WERI-Rb-1 (cell line): ENCODE measurements at regions not wholly inside any gene's neighbourhood (a gene's known extent, or its start where the extent isn't known, plus 50 kb on each side); places are given as distances from the start of the nearest gene placed in this dataset.

ENCODE experiments used
- DNase-seq: peaks from one replicate; pipeline ENCODE4 v3.0.0-alpha.2; 2020
- H3K27ac ChIP-seq: fragments of 250-450 bp; sonication (Bioruptor Pico); 2 replicates; pipeline ENCODE4 v1.5.1; 2020; ENCODE audit warnings: mild to moderate bottlenecking, moderate library complexity
- H3K27me3 ChIP-seq: fragments of 250-450 bp; sonication (Bioruptor Pico); 2 replicates; pipeline ENCODE4 v1.5.1; 2021; ENCODE audit warnings: mild to moderate bottlenecking, low read depth, moderate library complexity; ENCODE audit not compliant: insufficient read depth, severe bottlenecking
- H3K36me3 ChIP-seq: fragments of 250-450 bp; sonication (Bioruptor Pico); 2 replicates; pipeline ENCODE4 v1.5.1; 2020; ENCODE audit warnings: mild to moderate bottlenecking, moderate library complexity
- H3K4me3 ChIP-seq: 2 replicates; pipeline ENCODE4 v1.5.1; 2011; ENCODE audit warnings: low read depth, mild to moderate bottlenecking, control low read depth, low read length
- H3K9me3 ChIP-seq: fragments of 250-450 bp; sonication (Bioruptor Pico); 2 replicates; pipeline ENCODE4 v1.5.1; 2021; ENCODE audit warnings: mild to moderate bottlenecking, moderate library complexity; ENCODE audit not compliant: severe bottlenecking
- TF ChIP-seq, protein P1 (sequence below): IDR thresholded peaks from 2 replicates; pipeline ENCODE4 v1.5.1; 2011; ENCODE audit warnings: low read depth, mild to moderate bottlenecking, control low read depth, inconsistent platforms, low read length

DNA sequence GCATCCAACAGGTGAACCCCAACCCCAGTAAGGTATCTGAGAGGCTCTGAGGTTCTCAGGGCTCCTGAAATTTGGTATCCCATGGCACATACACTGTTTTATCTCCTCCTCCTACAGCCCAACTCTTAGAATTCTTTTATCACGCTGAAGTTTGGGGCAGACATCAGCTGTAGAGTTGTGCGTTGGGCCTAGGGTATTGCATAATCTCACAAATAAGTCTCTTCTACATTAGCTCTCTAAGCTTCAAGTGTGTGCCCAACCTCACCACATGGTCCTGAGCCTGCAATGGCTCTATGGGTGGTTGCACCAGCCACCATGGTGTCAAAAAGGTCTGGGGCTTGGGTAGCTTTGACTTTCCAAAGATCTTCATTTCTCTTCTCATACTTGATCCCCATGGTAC, 603.0 kb downstream of the BUD13 start:
- Histone ChIP-seq H3K9me3 (no peaks in the 10 kb centered on the region), H3K27ac (no peak overlapping the region), H3K4me3 (no peak overlapping the region), H3K36me3 (no peaks in the 10 kb centered on the region), H3K27me3 (no peaks in the 10 kb centered on the region)
- TF ChIP-seq, protein P1, sequence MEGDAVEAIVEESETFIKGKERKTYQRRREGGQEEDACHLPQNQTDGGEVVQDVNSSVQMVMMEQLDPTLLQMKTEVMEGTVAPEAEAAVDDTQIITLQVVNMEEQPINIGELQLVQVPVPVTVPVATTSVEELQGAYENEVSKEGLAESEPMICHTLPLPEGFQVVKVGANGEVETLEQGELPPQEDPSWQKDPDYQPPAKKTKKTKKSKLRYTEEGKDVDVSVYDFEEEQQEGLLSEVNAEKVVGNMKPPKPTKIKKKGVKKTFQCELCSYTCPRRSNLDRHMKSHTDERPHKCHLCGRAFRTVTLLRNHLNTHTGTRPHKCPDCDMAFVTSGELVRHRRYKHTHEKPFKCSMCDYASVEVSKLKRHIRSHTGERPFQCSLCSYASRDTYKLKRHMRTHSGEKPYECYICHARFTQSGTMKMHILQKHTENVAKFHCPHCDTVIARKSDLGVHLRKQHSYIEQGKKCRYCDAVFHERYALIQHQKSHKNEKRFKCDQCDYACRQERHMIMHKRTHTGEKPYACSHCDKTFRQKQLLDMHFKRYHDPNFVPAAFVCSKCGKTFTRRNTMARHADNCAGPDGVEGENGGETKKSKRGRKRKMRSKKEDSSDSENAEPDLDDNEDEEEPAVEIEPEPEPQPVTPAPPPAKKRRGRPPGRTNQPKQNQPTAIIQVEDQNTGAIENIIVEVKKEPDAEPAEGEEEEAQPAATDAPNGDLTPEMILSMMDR, result no peak
- DNase-seq, result no peak

DNA sequence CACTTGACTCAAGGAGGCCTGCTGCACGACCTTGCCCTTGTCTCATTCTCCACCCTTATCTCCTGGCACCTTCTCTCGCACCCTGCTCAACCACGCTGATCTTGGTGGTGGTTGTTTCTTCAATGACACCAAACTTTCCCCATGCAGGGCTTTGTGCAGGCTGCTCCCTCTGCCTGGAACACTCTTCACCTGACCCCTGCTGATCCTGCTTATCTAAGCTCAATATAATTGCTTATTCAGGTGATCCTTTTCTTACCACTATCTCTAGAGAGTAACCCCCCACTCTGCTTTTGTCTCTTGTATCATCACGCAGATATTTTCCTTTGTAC, 604.4 kb downstream of the BUD13 start:
- H3K36me3 ChIP-seq, result no peaks in the 10 kb centered on the region
- no peaks in the 10 kb centered on the region for H3K9me3 ChIP-seq
- TF ChIP-seq, protein P1, result no peak
- H3K27me3 ChIP-seq, result no peaks in the 10 kb centered on the region
- no peak overlapping the region for H3K4me3 ChIP-seq
- DNase-seq, result no peak
- H3K27ac ChIP-seq, result no peak overlapping the region

DNA sequence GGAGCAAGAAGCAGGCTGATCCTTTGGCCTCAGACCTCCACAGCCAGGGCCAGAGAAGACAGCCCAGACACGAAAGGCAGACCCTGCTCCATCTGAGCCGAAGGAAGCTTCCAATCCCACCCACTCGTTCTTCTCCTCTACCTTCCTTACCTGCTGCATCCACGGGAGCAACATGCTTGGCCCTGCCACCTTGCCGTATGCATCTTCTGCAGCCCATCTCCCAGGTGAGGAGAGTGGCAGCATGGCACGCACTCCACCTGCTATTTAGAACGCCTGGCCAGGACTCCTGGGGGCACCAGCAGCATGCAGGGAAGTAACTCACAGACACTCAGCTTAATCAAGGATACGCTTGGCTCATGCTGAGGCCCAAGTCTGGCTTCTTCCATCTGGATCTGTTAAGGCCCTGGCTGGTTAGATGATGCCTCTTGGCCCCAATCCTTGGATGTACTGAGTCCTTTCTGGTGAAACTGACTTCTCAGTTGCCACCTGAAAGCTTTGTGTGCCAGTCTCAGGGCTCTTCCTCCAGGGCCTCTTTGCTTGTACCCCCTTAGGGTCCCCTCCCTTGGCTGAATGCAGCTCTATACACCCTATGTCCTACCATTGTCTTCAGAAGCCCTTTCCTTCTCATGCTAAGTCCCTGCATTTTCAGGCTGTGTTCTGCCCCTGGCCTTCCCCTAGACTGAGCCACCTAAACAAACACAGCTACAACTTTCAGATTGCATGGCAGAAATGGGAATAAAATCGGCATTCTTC, 604.9 kb downstream of the BUD13 start:
- DNase-seq, result no peak
- TF ChIP-seq, protein P1, result no peak
- H3K36me3 ChIP-seq, result no peaks in the 10 kb centered on the region
- no peaks in the 10 kb centered on the region for H3K27me3 ChIP-seq
- H3K4me3 ChIP-seq, result no peak overlapping the region
- no peaks in the 10 kb centered on the region for H3K9me3 ChIP-seq
- no peak overlapping the region for H3K27ac ChIP-seq

DNA sequence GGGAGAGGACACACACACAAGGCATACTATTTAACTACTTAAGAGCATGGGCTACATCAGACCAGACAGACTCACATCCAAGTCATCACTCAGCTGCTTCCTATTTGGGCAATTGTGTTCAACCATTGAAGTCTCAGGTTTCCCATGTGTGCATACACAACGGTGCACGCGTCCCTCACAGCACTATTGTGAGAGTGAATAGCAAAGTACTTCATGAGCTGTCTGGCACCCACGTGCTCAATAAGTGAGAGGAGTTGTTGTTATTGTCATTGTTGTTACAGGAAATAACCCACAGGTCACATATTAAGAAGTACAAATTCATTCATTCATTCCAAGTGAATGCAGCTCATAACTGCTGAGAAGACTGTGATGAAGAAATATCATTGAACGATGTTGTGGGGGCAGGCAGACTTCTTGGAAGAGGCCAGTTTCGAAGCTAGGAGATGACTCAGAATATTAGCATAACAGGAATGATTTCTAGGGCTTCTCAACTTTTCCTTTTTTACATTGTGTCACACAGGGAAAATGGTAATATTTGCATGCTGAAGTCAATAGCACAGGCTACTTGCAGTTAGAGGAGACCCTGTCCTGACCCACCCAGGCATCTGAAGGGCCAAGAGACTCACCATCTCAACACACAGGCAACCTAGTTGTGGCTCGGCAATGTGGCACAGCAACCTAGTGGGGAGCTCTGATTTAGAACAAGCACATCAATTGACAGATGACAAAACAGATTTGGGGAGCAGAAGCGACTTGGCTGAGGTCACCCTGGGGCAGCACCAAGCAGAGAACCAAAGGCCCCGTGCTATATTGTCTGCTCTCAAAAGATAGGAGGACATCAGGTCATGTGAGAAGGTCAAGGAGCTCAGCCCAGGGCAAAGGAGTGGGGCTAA, 606.0 kb downstream of the BUD13 start:
- TF ChIP-seq, protein P1, result no peak
- no peaks in the 10 kb centered on the region for H3K27me3 ChIP-seq
- no peaks in the 10 kb centered on the region for H3K9me3 ChIP-seq
- no peak overlapping the region for H3K27ac ChIP-seq
- H3K36me3 ChIP-seq, result no peaks in the 10 kb centered on the region
- H3K4me3 ChIP-seq, result no peak overlapping the region
- DNase-seq, result no peak

DNA sequence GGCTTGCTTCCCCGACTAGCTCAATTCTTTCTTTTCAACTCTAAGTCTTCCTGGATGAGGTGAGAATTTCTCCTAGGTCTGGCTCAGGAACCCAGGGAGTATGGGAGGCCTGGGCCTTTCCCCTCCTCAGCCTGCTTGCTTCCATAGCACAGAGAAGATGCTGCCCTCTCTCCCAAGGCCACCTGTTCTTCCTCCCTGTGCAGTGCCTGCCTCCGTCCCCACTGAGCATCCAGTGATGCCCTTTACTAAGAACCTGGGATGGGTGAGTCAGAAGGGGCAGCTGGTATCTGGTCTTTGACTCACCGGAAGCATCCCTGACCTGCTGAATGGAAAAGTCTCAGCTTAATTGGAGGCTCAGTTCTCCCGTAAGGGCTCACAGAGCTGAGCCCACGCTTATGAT, 607.9 kb downstream of the BUD13 start:
- no peak for DNase-seq
- no peak overlapping the region for H3K4me3 ChIP-seq
- no peak overlapping the region for H3K27ac ChIP-seq
- TF ChIP-seq, protein P1, result no peak
- H3K36me3 ChIP-seq, result no peaks in the 10 kb centered on the region
- H3K27me3 ChIP-seq, result no peaks in the 10 kb centered on the region
- H3K9me3 ChIP-seq, result no peaks in the 10 kb centered on the region
